Right cardiac atrium (tissue), 5 donors: ENCODE measurements at regions not wholly inside any gene's neighbourhood (a gene's known extent, or its start where the extent isn't known, plus 50 kb on each side); places are given as distances from the start of the nearest gene placed in this dataset.

ENCODE experiments used
- ATAC-seq, 2 donors: fragments of 200-7000 bp; cut with Tn5 transposase; one replicate each; pipeline versions ENCODE4 v1.8.0 to v1.9.1; 2020; ENCODE audit warnings: moderate library complexity in 2 of 2, mild to moderate bottlenecking in 1 of 2
- DNase-seq, 3 donors: peaks; one replicate each; pipeline ENCODE4 v3.0.0-alpha.2; 2020
- H3K27ac ChIP-seq: one replicate; pipeline ENCODE4 v1.5.1; 2013; ENCODE audit warnings: mild to moderate bottlenecking, low read length, control low read depth, moderate library complexity
- H3K27me3 ChIP-seq: one replicate; pipeline ENCODE4 v1.6.1; 2013; ENCODE audit not compliant: control insufficient read depth, insufficient read depth
- H3K4me1 ChIP-seq: one replicate; pipeline ENCODE4 v1.6.1; 2013; ENCODE audit warnings: low read length; ENCODE audit not compliant: control insufficient read depth, insufficient read depth
- H3K4me3 ChIP-seq: one replicate; pipeline ENCODE4 v1.5.1; 2013; ENCODE audit warnings: low read length, control low read depth
- H3K9me3 ChIP-seq: one replicate; pipeline ENCODE4 v1.6.1; 2013; ENCODE audit warnings: low read length; ENCODE audit not compliant: control insufficient read depth
- WGBS: extraction: QIAGEN DNeasy Blood & Tissue Kit; methylation state at CpG from one replicate; pipeline ENCODE4 v1.1.7; 2013; 5-methylcytosine and 5-hydroxymethylcytosine counted together
- intact Hi-C, 4 donors: fragments of 100-400 bp; cut with DNase I; formaldehyde crosslinking; loops; one replicate each; pipeline versions ENCODE4 v1.11.0 to v1.14.0; 2022 to 2023
- donor health status: healthy with polysubstance abuse.
- donor health status: DM: no; HTN: yes; CAD: no.
- donor health status: DM: no; HTN: no; CAD: no.
- donor health status: DM: no; HTN: yes; CAD: no; lungs with severe emphysema.
- donor health status: DM: yes; HTN: yes; CAD: no.

GRCh38 chr14:42909659-42910058 lies 1303.0 kb downstream of the LRFN5 start:
- no peak overlapping the region for H3K27ac ChIP-seq
- H3K4me1 ChIP-seq, result no peaks in the 10 kb centered on the region
- DNase-seq (no peak), ATAC-seq (no peak)
- H3K9me3 ChIP-seq, result no peaks in the 10 kb centered on the region
- H3K27me3 ChIP-seq, result no peaks in the 10 kb centered on the region
- no peak overlapping the region for H3K4me3 ChIP-seq
- WGBS, result 86% methylated on average over 1 of the region's 1 CpG
- intact Hi-C loops, result no loop called here

- Histone ChIP-seq H3K27me3 (no peaks in the 10 kb centered on the region), H3K27ac (no peak overlapping the region), H3K4me3 (no peak overlapping the region), H3K4me1 (no peaks in the 10 kb centered on the region), H3K9me3 (no peaks in the 10 kb centered on the region)
- no peak for ATAC-seq
- 51% methylated on average over 1 of the region's 1 CpG for WGBS
- no peak for DNase-seq
- intact Hi-C loops, result no loop called here
Measured at GRCh38 chr14:42893183-42893582, 1286.5 kb downstream of the LRFN5 start.

GRCh38 chr14:42884100-42884499 lies 1277.4 kb downstream of the LRFN5 start:
- Histone ChIP-seq H3K9me3 (no peaks in the 10 kb centered on the region), H3K27ac (no peak overlapping the region), H3K27me3 (no peaks in the 10 kb centered on the region), H3K4me3 (no peak overlapping the region), H3K4me1 (no peaks in the 10 kb centered on the region)
- intact Hi-C loops, result no loop called here
- ATAC-seq (no peak), DNase-seq (no peak)

- ATAC-seq (no peak), DNase-seq (no peak)
- intact Hi-C loops, result no loop called here
- no peaks in the 10 kb centered on the region for H3K4me1 ChIP-seq
- no peak overlapping the region for H3K4me3 ChIP-seq
- H3K9me3 ChIP-seq, result no peaks in the 10 kb centered on the region
- H3K27ac ChIP-seq, result no peak overlapping the region
- no peaks in the 10 kb centered on the region for H3K27me3 ChIP-seq
- 99% methylated on average over 1 of the region's 1 CpG for WGBS
Measured at GRCh38 chr14:42877716-42878115, 1271.0 kb downstream of the LRFN5 start.

- no peaks in the 10 kb centered on the region for H3K27me3 ChIP-seq
- WGBS, result 74% methylated on average over 3 of the region's 3 CpGs
- H3K27ac ChIP-seq, result no peak overlapping the region
- DNase-seq (no peak), ATAC-seq (no peak)
- H3K9me3 ChIP-seq, result no peaks in the 10 kb centered on the region
- H3K4me1 ChIP-seq, result no peaks in the 10 kb centered on the region
- H3K4me3 ChIP-seq, result no peak overlapping the region
- intact Hi-C loops, result no loop called here
Measured at GRCh38 chr14:42872786-42873185, 1266.1 kb downstream of the LRFN5 start.

GRCh38 chr14:42869681-42870080 lies 1263.0 kb downstream of the LRFN5 start:
- no peak for ATAC-seq
- no peaks in the 10 kb centered on the region for H3K4me1 ChIP-seq
- intact Hi-C loops, result no loop called here
- DNase-seq, result no peak
- H3K4me3 ChIP-seq, result no peak overlapping the region
- WGBS, result 77% methylated on average over 1 of the region's 1 CpG
- no peaks in the 10 kb centered on the region for H3K9me3 ChIP-seq
- no peaks in the 10 kb centered on the region for H3K27me3 ChIP-seq
- H3K27ac ChIP-seq, result no peak overlapping the region

- Histone ChIP-seq H3K27ac (no peak overlapping the region), H3K4me3 (no peak overlapping the region), H3K4me1 (no peaks in the 10 kb centered on the region), H3K9me3 (no peaks in the 10 kb centered on the region), H3K27me3 (no peaks in the 10 kb centered on the region)
- DNase-seq, result no peak
- no peak for ATAC-seq
- WGBS, result 85% methylated on average over 3 of the region's 3 CpGs
- intact Hi-C loops, result no loop called here
Measured at GRCh38 chr14:42862114-42862513, 1255.4 kb downstream of the LRFN5 start.

- intact Hi-C loops, result no loop called here
- no peak for DNase-seq
- Histone ChIP-seq H3K4me3 (no peak overlapping the region), H3K27me3 (no peaks in the 10 kb centered on the region), H3K4me1 (no peaks in the 10 kb centered on the region), H3K9me3 (no peaks in the 10 kb centered on the region), H3K27ac (no peak overlapping the region)
- 80% methylated on average over 1 of the region's 1 CpG for WGBS
- ATAC-seq, result no peak
Measured at GRCh38 chr14:42860371-42860770, 1253.7 kb downstream of the LRFN5 start.

GRCh38 chr14:42856106-42856505 lies 1249.4 kb downstream of the LRFN5 start:
- WGBS, result 61% methylated on average over 1 of the region's 1 CpG
- ATAC-seq (no peak), DNase-seq (no peak)
- Histone ChIP-seq H3K4me1 (no peaks in the 10 kb centered on the region), H3K27ac (no peak overlapping the region), H3K4me3 (no peak overlapping the region), H3K27me3 (no peaks in the 10 kb centered on the region), H3K9me3 (no peaks in the 10 kb centered on the region)
- intact Hi-C loops, result no loop called here

- no peak for ATAC-seq
- Histone ChIP-seq H3K4me1 (no peaks in the 10 kb centered on the region), H3K27ac (no peak overlapping the region), H3K4me3 (no peak overlapping the region), H3K27me3 (no peaks in the 10 kb centered on the region), H3K9me3 (no peaks in the 10 kb centered on the region)
- DNase-seq, result no peak
- WGBS, result 10% methylated on average over 1 of the region's 1 CpG
- intact Hi-C loops, result no loop called here
Measured at GRCh38 chr14:42855085-42855484, 1248.4 kb downstream of the LRFN5 start.

- ATAC-seq (no peak), DNase-seq (no peak)
- WGBS, result 63% methylated on average over 2 of the region's 2 CpGs
- Histone ChIP-seq H3K27me3 (no peaks in the 10 kb centered on the region), H3K9me3 (no peaks in the 10 kb centered on the region), H3K4me1 (no peaks in the 10 kb centered on the region), H3K27ac (no peak overlapping the region), H3K4me3 (no peak overlapping the region)
- intact Hi-C loops, result no loop called here
Measured at GRCh38 chr14:42854061-42854460, 1247.4 kb downstream of the LRFN5 start.

- 65% methylated on average over 1 of the region's 1 CpG for WGBS
- H3K9me3 ChIP-seq, result no peaks in the 10 kb centered on the region
- DNase-seq (no peak), ATAC-seq (no peak)
- no peak overlapping the region for H3K27ac ChIP-seq
- no peaks in the 10 kb centered on the region for H3K27me3 ChIP-seq
- H3K4me3 ChIP-seq, result no peak overlapping the region
- intact Hi-C loops, result no loop called here
- no peaks in the 10 kb centered on the region for H3K4me1 ChIP-seq
Measured at GRCh38 chr14:42848652-42849051, 1242.0 kb downstream of the LRFN5 start.
